ENCODE measurements at regions not wholly inside any gene's neighbourhood (a gene's known extent, or its start where the extent isn't known, plus 50 kb on each side); places are given as distances from the start of the nearest gene placed in this dataset.

DNA sequence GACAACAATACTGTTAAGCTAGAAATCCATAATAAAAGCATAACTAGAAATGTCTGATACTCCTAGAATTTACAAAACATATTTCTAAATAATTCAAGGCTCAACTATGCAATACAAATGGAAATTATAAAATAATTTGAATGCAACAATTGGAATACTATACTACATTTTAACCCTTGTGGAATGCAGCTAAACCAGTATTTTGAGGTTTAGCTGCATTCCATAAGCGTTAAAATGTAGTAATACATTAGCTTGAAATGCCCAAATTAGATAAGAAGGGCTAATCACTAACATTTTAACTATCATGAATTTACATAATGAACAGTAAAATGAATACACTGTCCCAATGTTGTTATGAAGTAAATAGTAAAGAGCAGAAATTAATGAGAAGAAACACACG lies 617.2 kb upstream of the CHORDC1 start:
- H3K27ac ChIP-seq: no peak overlapping the region
- no peak for DNase-seq
- H3K27me3 ChIP-seq (ENCODE audit: insufficient read depth, low read depth, severe bottlenecking): no peaks in the 10 kb centered on the region
- H3K36me3 ChIP-seq: no peaks in the 10 kb centered on the region
- H3K9me3 ChIP-seq (ENCODE audit: severe bottlenecking): no peaks in the 10 kb centered on the region
- TF ChIP-seq, protein P1, sequence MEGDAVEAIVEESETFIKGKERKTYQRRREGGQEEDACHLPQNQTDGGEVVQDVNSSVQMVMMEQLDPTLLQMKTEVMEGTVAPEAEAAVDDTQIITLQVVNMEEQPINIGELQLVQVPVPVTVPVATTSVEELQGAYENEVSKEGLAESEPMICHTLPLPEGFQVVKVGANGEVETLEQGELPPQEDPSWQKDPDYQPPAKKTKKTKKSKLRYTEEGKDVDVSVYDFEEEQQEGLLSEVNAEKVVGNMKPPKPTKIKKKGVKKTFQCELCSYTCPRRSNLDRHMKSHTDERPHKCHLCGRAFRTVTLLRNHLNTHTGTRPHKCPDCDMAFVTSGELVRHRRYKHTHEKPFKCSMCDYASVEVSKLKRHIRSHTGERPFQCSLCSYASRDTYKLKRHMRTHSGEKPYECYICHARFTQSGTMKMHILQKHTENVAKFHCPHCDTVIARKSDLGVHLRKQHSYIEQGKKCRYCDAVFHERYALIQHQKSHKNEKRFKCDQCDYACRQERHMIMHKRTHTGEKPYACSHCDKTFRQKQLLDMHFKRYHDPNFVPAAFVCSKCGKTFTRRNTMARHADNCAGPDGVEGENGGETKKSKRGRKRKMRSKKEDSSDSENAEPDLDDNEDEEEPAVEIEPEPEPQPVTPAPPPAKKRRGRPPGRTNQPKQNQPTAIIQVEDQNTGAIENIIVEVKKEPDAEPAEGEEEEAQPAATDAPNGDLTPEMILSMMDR (IDR thresholded peaks at IDR 0.05; ENCODE audit: low read depth, low read length): no peak
- H3K4me3 ChIP-seq (ENCODE audit: low read depth, low read length): no peak overlapping the region

DNA sequence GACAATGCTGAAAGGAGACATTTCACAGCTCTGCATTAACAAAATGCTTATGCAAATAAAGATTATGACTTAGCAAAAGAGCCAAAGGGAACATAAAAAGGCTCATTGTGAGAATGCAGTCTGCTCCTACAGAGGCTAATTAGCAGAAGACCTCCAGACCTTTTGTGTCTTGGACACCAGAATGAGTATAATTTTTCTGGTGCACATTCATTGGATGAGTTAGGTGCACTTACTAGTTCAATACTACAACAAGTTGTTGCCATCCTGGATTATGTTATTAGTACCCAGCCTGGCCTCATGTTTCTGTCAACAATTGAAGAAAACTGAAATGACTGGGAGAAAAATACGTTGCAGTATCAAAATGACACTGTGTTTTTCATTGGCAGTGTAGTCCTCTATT lies 613.2 kb upstream of the CHORDC1 start:
- Histone ChIP-seq H3K27ac (no peak overlapping the region), H3K36me3 (no peaks in the 10 kb centered on the region), H3K27me3 (ENCODE audit: insufficient read depth, low read depth, severe bottlenecking) (no peaks in the 10 kb centered on the region), H3K4me3 (ENCODE audit: low read depth, low read length) (no peak overlapping the region), H3K9me3 (ENCODE audit: severe bottlenecking) (no peaks in the 10 kb centered on the region)
- no peak for DNase-seq
- TF ChIP-seq, protein P1 (IDR thresholded peaks at IDR 0.05; ENCODE audit: low read depth, low read length): no peak

DNA sequence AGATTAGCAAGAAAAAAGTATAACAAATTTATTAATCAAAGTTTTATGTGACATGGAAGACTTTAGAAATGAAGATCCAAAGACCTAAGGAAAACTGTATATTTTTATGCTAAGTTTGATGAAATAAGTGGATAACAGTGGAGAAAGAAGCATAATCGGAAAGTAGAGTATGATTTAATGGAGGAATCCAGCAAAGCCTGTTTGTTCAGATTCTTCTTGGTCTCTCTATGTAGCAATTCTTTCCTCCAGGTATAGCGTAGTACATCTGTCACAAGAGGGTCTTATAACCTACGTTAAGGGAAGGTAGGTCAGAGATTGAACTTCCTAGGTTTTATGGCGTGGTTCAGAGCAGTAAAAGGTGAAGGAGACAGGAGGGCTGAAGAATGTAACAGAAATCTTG lies 600.6 kb upstream of the CHORDC1 start:
- Histone ChIP-seq H3K4me3 (ENCODE audit: low read depth, low read length) (no peak overlapping the region), H3K9me3 (ENCODE audit: severe bottlenecking) (no peaks in the 10 kb centered on the region), H3K27me3 (ENCODE audit: insufficient read depth, low read depth, severe bottlenecking) (no peaks in the 10 kb centered on the region), H3K36me3 (no peaks in the 10 kb centered on the region), H3K27ac (no peak overlapping the region)
- DNase-seq: no peak
- TF ChIP-seq, protein P1 (IDR thresholded peaks at IDR 0.05; ENCODE audit: low read depth, low read length): no peak

DNA sequence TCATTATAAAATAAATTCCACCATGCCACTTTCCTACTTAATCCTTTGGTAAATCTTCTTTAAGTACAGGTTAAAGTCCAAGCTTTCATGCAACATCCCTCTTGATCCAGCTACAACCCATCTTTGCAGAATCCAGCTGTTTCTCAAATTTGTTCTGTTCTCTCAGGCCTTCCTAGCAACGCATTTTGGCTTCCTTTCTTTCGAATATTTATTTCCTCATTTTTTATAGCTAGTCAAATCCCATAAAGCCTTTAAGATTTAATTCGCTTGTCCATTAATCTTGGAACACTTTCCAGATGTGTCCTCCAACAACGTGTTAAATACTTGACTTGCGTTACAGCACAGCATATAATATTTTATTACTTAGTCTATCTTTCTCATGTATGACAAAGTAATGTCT lies 600.1 kb upstream of the CHORDC1 start:
- no peak for DNase-seq
- TF ChIP-seq, protein P1 (IDR thresholded peaks at IDR 0.05; ENCODE audit: low read depth, low read length): no peak
- Histone ChIP-seq H3K27ac (no peak overlapping the region), H3K36me3 (no peaks in the 10 kb centered on the region), H3K4me3 (ENCODE audit: low read depth, low read length) (no peak overlapping the region), H3K9me3 (ENCODE audit: severe bottlenecking) (no peaks in the 10 kb centered on the region), H3K27me3 (ENCODE audit: insufficient read depth, low read depth, severe bottlenecking) (no peaks in the 10 kb centered on the region)

DNA sequence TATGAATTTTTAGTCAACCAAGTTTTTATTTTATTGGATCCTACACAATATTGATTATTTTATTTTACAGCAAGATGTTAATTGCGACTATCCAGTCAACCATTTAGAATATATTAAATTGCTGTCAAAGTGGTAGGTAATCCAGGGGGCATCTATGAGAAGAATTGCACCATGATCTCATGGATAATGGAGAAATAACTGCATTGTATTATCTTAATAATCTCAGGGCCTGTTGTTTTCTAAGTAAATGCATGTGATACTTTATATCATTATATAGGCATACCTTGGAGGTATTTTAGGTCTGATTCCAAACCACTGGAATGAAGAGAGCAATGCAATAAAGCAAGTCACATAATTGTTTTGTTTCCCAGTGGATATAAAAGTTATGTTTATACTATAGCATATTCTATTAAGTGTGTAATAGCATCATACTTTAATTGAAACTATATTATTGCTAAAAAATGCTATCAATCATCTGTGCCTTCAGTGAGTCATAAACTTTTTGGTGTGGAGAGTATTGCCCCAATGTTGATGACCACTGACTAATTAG lies 595.4 kb upstream of the CHORDC1 start:
- Histone ChIP-seq H3K4me3 (ENCODE audit: low read depth, low read length) (no peak overlapping the region), H3K27ac (no peak overlapping the region)
- TF ChIP-seq, protein P1 (IDR thresholded peaks at IDR 0.05; ENCODE audit: low read depth, low read length): no peak

DNA sequence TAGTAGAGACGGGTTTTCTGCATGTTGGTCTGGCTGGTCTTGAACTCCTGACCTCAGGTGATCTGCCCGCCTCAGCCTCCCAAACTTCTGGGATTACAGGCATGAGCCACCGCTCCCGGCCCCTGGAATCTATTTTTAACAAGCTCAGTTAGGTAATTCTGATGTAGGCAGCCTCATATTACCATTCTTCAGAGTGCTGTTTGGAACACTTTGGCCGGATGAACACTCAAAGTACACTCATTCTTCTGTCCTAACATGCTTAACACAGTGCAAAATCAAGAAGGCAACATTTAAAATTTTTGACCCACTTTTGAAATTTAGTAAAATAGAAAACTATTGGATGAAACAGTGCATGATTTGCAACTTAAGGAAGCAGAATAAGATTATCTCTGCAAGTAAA lies 586.7 kb upstream of the CHORDC1 start:
- Histone ChIP-seq H3K27ac (no peak overlapping the region), H3K4me3 (ENCODE audit: low read depth, low read length) (no peak overlapping the region), H3K9me3 (ENCODE audit: severe bottlenecking) (no peaks in the 10 kb centered on the region), H3K36me3 (no peaks in the 10 kb centered on the region), H3K27me3 (ENCODE audit: insufficient read depth, low read depth, severe bottlenecking) (no peaks in the 10 kb centered on the region)
- TF ChIP-seq, protein P1 (IDR thresholded peaks at IDR 0.05; ENCODE audit: low read depth, low read length): no peak
- no peak for DNase-seq

More for the DNA sequence above, 595.4 kb upstream of the CHORDC1 start:
- H3K27me3 ChIP-seq (ENCODE audit: insufficient read depth, low read depth, severe bottlenecking): no peaks in the 10 kb centered on the region
- no peak for DNase-seq
- H3K9me3 ChIP-seq (ENCODE audit: severe bottlenecking): no peaks in the 10 kb centered on the region
- no peaks in the 10 kb centered on the region for H3K36me3 ChIP-seq

Data from WERI-Rb-1 (cell line).